OCI-LY3 (cell line): ENCODE measurements at regions not wholly inside any gene's neighbourhood (a gene's known extent, or its start where the extent isn't known, plus 50 kb on each side); places are given as distances from the start of the nearest gene placed in this dataset.

Source experiments
- CTCF ChIP-seq: fragments of 200-600, 300-600 bp; sonication (generic); IDR thresholded peaks from 2 replicates; pipeline ENCODE4 v1.5.1; 2014; ENCODE audit warnings: antibody characterized with exemption, low read length, low read depth
- EZH2phosphoT487 ChIP-seq: fragments of 200-600 bp; shearing (Covaris generic); IDR thresholded peaks from 2 replicates; pipeline ENCODE4 v1.6.1; 2018; ENCODE audit warnings: antibody characterized with exemption, mixed run types, low read depth

GRCh38 chr2:7239078-7239477, 321.9 kb downstream of the RNF144A start:
- no peak for TF ChIP-seq CTCF
- TF ChIP-seq EZH2phosphoT487, result no peak
